HG03378 (cell line): ENCODE measurements at regions not wholly inside any gene's neighbourhood (a gene's known extent, or its start where the extent isn't known, plus 50 kb on each side); places are given as distances from the start of the nearest gene placed in this dataset.
A peak's percentile ranks its signal among the peaks of the same experiment; 100 is the strongest.

ENCODE experiments used
- ATAC-seq: cut with Tn5 transposase; IDR thresholded peaks from one replicate; pipeline ENCODE4 v1.9.1; 2021; ENCODE audit warnings: mild to moderate bottlenecking, moderate library complexity; ENCODE audit not compliant: unreplicated experiment

DNA sequence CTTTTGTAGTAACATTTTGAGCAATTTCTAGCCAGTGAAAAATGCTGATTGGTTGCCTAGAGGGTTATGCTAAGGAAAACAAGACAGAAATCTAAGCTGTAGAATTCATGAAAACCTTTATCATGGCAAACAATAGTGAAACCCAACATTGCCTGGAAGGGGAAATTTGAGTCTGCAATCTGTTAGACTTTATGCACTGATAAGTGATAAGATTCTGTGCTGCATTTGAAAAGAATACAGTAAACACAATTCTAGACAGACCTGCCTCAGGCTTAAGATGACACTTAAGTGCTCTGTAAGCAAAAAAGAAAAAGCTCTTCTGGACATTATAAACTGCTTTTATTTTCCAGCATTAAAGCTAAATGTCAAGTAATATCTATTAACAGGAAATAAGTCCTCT is 519.3 kb downstream of the ISL1 start:
- no peak for ATAC-seq

GRCh38 chr5:51908215-51908614 is 525.0 kb downstream of the ISL1 start:
- no peak for ATAC-seq

- no peak for ATAC-seq
Observed at GRCh38 chr5:51944500-51945125, 561.4 kb downstream of the ISL1 start.

DNA sequence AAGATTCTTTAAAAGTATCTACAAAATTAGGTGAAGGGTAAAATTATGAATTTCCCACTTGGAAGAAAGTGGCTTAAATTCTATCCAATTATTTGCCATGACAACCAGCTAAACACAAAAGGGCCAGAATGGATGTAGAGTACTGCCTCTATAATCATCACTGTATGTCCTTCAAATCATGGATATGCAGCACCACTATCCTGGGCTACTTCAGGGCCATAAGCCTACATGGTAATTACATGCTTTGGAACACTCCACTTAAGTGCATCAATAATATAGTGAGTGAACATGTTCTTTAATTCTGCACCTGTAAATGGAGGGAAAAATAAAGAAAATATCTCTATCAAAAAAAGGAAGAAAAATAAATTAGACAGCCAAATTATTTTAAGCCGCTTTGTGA is 575.2 kb downstream of the ISL1 start:
- no peak for ATAC-seq

DNA sequence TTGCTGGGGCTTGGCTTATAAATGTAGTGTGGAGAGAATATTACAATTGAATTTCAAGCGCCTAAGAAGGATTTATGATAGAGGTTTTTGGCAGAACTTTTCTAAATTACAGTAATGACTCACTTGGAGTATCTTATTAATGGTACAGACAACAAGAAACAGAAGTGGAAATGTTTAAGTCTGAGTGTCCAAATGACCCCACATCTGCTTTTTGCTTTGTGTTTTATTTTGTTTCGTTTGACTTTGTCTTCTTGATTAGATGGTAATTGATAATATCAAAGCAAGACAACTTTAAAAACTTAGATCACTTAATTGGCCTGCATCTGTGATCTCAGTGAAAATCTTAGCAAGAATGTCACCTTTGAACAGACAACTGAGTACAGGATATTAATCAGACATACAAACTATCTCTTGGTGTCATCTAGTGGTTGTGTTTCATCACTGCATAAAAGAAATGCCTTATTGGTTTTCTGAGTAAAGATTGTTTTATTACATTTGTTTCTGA is 577.4 kb downstream of the ISL1 start:
- ATAC-seq, result no peak

- no peak for ATAC-seq
Observed at GRCh38 chr5:51961154-51961562, 577.9 kb downstream of the ISL1 start.

- no peak for ATAC-seq
Observed at GRCh38 chr5:51968756-51969155, 585.5 kb downstream of the ISL1 start.

GRCh38 chr5:51974834-51975233 is 591.6 kb downstream of the ISL1 start:
- ATAC-seq, result no peak

- no peak for ATAC-seq
Observed at GRCh38 chr5:51977014-51977413, 593.8 kb downstream of the ISL1 start.

GRCh38 chr5:51983161-51983560 is 599.9 kb downstream of the ISL1 start:
- no peak for ATAC-seq

- ATAC-seq, result no peak
Observed at GRCh38 chr5:51986733-51987132, 603.5 kb downstream of the ISL1 start.

- no peak for ATAC-seq
Observed at GRCh38 chr5:51987239-51987638, 604.0 kb downstream of the ISL1 start.

DNA sequence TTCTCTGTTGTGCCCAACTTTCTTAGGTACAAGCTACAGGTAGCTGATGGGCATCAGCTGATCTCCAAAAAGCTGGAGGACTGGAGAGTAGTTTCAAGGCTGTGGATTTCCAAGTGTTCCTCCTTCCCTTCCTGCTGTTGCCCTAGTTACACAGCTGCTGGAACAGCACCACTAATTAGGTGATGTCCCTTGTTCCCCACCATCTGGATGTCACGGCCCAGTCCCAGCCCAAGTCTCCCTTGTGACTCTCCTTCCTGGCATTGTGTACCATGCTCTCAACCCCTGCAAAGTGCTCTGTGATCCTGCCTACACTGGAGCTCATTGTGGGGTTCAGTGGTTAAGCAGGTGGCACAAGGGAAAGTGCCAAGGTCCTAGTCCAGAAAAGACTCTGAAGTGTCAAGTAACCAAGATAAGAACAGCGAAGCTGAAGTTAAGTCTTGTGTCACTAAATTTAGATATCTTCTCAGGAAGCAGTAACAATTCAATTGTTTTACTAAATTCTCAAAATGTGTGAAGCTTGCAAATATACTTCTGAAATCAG is 604.5 kb downstream of the ISL1 start:
- ATAC-seq, result no peak

- no peak for ATAC-seq
Observed at GRCh38 chr5:51988634-51989033, 605.4 kb downstream of the ISL1 start.

- ATAC-seq, result no peak
Observed at GRCh38 chr5:51990241-51990640, 607.0 kb downstream of the ISL1 start.

DNA sequence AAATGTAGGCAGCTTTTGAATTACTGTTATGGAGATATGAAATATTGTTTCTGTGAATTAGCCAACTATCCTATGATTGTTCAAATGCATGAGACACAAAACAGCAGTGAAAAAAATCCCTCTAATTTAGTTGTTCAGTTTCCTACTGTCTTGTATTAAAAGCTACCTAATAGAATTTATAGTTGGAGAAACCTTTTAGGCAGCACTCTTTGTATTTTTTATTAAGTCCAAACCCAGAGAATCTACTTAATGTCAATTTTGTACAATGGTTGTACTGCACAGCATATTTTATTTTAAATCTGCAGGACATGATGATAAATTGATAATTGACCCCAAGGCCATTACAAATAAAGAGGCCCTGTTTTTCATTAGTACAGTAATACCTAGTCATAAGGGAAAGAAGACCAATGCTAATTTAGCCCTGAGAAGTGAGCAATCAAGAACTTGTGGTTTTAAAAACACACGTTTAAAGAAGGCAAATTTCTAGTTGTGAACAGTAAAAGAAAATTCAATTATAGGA is 607.5 kb downstream of the ISL1 start:
- no peak for ATAC-seq

GRCh38 chr5:51991940-51992339 is 608.7 kb downstream of the ISL1 start:
- ATAC-seq, result no peak

GRCh38 chr5:51995773-51996306 is 612.6 kb downstream of the ISL1 start:
- no peak for ATAC-seq

DNA sequence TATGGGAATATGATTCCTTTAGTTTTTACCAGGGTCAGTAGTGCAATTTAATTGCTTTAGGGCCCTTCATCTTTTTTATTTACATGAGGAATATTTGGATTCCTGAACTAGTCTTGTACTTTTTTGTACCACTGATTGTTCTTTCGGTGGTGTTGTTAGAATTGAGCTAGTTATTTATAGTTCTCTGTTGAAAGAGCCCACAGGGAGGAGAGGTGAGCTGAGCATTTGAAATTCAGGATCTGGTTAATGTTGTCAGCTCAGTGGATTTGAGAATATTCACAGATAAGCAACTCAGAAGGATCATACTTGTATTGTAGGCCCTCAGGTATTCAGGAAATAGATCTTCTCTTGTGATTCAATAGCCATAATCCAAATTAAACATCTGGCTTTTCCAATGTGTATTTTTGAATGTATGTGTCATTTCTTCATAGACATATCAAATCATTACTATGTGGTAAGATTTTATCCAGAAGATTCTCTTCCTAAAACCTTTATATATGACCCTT is 613.2 kb downstream of the ISL1 start:
- no peak for ATAC-seq

DNA sequence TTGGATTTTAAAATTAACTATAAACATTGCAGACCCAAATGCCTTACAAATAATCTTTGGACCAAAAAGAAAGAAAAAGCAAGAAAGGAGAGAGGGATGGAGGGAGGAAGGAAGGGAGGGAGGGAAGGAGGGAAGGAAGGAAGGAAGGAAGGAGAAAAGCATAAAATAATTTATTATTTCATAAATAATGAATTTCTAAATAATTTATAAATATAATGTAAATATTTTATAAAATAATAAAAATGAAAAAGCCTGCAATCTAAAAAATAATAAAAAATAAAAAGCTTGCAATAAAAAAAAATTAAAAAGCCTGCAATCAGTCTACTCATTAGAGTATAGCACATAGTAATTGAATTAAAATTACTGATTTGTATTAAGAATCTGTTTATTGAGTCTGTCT is 614.3 kb downstream of the ISL1 start:
- no peak for ATAC-seq

DNA sequence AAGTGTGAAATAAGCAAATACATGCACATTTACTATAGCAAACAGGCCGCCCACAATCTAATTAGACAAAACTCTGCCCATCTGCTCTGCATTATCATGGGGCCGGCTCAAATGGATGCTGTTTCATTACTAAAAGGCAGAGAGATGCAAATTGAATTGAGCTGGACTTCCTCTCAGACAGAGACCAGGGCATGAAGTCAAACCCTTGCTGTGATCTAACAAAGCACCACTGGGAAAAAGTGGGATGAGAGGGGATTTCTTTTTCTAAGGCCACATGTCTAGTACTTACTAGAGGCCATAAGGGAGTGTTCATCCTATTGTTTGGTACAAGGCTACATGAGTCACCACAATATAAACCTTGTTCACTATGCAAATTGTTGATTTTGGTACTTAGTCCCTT is 614.7 kb downstream of the ISL1 start:
- ATAC-seq, result no peak

- peak; percentile 54 for ATAC-seq
Observed at GRCh38 chr5:52007230-52007858, 624.1 kb downstream of the ISL1 start.
